M059J (cell line): ENCODE measurements at regions not wholly inside any gene's neighbourhood (a gene's known extent, or its start where the extent isn't known, plus 50 kb on each side); places are given as distances from the start of the nearest gene placed in this dataset.
A peak's percentile ranks its signal among the peaks of the same experiment; 100 is the strongest.

Source experiments
- DNase-seq: peaks from one replicate; pipeline ENCODE4 v3.0.0-alpha.2; 2012; ENCODE audit warnings: low read depth

DNA sequence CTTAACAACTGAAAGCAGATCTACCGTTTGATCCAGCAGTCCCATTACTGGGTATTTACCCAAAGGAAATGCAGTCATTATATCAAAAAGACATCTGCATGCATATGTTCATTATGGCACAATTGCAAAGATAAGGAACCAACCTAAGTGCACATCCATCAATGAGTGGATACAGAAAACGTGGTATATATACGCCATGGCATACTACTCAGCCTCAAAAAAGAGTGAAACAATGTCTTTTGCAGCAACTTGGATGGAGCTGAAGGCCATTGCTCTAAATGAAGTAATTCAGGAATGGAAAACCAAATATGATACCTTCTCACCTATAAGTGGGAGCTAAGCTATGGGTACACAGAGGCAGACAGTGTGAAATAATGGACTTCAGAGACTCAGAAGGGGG is 169.3 kb downstream of the ZBTB18 start:
- no peak for DNase-seq

DNA sequence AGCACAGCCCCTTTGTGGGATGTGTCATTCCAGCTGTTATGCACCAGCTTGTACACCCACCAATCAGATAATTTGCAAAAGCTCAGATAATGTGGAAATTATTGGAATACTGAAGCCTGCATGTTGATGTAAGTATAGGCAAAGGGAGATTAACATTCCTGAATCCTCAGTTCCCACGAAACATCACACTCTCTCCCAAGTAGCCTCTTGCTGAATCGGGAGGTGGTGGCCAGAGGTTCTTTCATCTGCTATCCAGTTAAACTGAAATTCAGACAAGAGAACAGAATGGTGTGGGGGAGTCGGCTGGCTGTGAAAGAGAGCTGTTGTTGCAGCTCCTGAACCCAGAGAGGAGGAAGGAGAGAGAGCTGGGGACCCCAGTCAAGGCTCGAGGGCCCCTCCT is 170.9 kb downstream of the ZBTB18 start:
- no peak for DNase-seq

DNA sequence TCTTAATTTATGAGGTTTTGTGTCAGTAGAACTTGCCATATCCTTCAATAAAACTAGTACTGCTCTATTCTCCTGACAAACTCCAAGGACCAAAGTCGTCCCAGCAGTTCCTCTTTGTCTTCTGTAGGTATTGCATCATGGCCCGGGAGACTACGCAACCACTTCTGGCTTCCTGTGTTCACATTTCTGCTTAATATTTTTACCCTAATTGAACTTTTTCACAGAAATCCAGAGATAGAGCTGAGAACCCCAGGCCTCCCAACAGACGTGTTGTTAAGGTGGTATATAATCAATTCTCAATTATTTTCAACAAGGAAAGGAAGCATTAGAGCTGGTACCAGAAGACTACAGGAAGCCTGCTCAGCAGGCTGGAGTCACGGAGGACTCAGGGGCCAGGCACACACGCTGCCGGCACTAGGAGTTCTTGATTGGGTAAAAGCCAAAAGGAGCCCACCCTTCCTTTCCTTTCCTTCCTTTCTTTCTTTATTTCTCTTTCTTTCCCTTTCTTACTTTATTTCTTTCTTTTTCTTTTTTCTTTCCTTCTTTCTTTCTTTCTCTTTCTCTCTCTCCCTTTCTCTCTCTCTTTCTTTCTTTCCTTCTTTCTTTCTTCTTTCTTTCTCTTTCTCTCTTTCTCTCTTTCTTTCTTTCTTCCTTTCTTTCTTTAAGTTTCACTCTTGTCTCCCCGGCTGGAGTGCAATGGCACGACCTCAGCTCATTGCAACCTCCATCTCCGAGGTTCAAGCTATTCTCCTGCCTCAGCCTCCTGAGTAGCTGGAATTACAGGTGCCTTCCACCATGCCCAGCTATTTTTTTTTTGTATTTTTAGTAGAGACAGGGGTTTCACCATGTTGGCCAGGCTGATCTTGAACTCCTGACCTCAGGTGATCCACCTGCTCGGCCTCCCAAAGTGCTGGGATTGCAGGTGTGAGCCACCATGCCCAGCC is 173.7 kb downstream of the ZBTB18 start:
- DNase-seq: no peak

DNA sequence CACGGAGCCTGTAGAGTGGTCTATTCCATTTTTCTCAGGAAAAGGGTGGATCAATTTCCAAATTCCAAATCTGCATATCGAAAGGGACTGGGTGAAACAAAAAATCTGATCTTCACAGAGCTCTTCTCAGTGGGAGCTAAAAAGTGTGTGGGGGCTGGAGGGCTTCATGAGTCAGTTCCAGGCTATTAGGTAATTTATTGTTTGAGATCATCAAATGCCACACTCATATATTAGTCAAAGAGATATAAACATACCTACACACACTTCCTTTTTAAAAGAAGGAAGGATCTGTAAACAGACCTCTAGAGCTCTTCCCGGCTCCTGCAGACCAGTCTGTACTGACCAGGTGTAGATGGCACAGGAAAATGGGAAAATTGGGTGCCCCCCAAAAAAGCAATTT is 175.4 kb downstream of the ZBTB18 start:
- DNase-seq: peak; percentile 66

DNA sequence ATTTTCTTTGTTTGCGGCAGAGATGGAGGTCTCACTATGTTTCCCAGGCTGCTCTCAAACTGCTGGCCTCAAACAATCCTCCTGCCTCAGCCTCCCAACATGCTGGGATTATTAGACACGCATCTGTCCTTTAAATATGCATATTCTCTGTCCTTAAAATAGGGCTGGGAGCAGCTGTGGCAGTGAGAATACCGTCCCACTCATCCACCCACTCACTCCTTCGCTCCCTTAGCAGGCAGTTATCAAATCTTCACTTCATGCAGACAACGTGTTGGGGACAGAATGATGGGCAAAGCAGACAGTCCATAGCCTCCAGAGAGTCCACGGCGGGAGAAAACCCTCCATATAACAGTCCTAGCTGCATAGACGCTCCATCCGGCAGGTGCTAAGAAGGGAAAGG is 179.4 kb downstream of the ZBTB18 start:
- DNase-seq: no peak

DNA sequence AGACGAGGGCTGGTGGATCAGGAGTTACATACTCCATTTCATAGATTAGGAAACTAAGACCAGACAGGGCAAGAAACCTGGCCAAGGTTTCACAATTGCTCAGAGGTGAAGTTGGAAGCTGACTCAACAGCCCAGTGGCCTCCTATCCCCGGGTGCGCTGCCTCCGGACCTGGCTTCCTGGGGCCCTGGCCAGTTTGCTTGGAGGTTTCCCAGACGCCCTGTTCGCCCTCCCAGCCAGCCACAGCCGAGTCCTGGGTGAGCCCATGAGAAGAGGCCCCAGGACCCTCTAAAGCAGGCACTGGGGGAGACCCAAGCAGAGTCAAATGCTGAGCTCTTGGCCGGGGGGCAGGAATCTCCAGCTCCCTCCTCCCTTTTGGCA is 180.1 kb downstream of the ZBTB18 start:
- peak; percentile 68 for DNase-seq

DNA sequence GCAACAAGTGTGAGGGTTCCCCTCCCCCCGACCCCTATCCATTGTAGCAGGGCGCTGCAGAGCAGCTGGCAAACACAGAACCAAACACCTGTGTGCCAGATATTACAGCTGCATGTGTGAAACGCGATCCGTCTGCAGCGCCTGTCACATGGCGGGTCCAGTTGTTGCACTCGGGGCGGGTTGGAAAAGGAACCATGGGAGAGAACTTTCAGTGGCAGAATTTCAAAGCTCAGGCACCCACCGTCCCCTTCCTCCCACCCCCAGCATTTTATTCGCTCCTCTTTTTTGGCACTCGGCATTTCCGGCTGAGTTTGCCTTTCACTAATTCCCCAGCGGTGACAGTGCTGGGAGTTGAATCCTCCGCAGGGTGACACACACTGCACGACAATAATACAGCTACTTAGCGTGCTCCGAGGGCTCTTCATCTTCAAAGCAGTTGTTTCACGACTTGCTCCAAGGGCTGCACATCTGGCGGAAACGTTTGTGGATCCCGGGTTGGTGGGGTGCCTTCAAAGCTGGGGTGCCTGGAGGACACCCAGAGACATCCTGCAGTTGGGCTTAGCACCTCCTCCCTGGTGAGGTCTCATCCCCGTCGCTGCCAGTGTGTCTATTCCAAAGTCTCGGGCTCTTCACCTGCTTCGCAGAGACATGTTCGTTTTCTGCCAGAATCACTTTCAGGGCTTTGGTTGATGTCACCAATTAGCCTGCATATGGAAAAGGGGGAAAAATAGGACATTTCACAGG is 180.7 kb downstream of the ZBTB18 start:
- peak; percentile 58 for DNase-seq

DNA sequence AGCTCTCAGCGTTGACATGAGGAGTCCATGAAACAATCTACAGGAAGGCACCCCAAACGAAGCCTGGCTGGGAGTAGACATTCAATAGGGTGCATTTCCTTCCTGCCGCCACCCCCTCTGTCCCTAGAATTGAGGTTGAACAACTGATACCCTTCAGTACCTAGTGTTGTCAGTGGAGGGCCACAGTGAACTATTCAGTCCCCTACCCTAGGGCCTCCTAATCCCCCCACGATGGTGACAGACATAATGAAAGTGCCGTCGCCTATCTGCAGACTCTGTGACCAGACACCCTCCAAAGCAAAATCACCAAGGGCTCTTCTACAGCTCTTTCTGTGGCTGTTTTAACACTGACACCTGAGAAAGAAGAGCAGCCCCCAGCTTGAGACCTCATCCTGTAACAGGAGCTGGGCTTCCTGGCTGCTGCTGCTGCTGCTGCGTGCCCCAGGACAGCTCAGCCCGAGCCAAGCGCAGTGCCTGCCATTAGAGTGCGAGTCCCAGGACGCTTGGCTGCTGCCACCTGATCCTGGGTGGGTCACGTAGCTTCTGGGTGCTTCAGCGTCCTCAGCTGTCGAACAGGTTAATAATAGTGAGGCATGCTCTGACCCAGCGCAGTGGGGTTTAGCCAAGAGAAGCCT is 183.0 kb downstream of the ZBTB18 start:
- no peak for DNase-seq

DNA sequence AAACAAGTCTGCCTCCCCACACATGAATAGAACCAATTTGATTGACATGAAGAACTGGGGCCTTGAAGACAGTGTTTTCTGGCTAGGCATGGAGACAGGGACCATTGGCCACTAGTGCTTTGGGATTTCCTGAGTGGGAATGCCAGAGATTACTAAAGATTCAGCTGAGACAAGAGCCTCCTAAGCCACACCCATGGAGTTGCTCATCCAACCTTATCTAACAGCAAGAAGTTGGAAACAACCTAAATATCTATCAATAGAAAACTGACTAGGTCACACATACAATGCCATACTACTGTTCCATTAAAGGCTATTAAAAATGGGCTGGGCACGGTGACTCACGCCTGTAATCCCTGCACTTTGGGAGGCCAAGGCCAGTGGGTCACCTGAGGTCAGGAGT is 184.1 kb downstream of the ZBTB18 start:
- DNase-seq: no peak

DNA sequence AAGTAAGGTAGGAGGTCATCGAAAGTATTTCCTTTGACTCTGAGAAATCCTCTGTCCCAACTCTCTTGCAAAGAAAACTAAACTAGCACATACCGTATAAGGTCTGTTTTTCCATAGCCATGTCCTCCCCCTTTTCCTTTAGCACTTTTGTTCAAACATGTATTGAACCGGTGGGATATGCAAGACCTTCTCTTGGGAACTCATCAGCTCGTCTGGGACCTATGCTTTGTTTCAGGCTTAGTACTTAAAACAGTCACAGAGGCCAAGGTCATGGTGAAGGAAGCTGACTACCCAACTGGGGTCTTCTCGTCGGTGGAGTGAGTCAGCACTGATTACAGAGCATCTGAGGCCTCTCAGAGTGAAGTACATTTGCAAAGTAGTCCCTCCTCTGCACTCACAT is 185.0 kb downstream of the ZBTB18 start:
- DNase-seq: no peak

DNA sequence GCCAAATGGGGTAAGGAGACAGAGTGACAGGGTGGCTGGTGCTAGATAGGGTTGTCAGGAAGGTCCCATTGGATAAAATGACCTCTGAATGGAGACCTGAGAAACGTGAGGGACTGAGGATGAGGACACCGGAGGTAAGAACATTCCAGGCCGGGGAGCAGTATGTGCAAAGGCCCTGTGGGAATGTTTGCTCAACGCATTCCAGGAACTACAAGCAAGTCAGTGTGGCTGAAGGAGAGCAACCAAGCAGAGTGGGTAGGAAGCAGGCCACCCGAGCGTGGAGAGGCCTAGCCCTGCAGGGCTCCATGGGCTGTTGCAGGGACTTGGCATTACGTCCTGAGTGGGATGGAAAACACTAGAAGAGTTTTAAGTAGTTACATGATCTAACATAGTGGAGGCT is 185.6 kb downstream of the ZBTB18 start:
- DNase-seq: no peak

DNA sequence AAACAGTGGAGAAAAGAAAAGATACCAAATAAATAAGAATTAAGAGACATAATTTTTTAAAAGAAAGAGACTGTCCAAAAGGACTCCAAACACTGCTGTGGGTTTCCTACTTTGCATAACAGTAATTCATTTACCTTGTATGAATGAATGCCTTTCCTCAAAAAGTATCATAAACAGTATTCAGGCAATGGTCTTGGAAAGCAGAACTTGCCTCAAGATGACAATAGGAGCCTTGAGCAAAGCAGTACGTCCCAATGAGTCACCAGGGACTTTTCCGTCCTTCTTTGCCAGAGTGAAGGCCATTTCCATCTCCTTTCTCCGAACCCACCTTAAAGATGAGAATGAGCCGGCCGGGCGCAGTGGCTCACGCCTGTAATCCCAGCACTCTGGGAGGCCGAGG is 186.4 kb downstream of the ZBTB18 start:
- DNase-seq: no peak

DNA sequence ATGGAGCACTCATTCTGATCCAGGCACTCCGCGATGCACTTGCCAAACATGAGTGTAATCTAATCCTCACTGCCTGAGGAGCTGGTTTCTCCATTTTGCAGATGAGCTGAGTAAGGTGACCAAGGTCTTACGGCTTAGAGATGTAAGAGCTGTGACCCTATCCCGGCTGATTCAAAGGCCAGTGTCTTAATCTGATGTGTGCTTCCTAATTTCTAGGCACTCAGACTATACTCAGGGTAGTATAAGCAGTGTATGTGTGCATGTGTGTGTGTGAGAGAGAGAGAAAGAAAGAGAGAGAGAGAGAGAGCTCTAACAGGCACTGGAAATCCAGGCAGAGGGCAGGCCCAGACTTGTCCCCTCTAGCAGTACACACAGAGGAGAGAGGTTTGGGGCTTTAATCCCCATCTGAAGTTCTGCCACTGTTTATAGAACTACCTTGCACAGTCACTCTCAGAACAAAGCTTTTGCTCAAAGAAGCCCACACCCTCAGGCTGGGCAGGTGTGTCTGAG is 188.2 kb downstream of the ZBTB18 start:
- no peak for DNase-seq

DNA sequence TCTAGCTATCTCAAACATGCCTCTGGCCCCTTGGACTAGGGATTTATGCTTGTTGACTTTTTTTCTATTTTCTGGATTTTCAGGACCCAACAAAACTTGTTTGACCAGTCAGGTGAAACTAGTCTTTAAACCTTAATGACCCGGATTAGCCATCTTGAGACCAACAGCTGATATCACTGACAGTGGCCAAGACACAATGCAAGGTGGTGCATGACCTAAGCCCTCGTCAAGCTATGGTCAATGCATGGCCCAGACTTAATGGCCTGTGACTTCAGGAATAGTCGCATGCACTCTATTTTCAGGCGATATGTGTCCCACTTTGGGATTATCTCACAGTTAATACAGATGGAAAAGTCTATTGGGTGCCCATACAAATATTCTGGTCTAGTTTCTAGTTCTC is 190.4 kb downstream of the ZBTB18 start:
- DNase-seq: no peak

DNA sequence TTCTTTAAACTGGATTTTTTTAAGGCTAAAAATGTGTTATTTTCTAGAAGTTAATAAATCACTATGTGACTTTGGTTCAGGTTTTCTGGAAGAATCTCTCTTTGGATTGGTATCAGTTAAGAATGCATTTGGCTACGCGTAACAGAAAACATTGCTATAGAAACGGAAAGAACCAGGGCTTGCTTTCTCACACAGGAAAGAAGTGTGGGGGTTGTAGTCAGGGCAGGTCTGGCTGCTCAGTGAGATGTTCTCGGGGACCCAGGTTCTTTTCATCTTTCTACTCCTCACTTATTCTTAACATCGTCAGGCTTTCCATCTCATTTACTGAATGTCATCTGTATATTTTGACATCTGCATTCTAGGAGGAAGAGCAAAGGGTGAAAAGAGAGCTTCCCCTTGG is 191.4 kb downstream of the ZBTB18 start:
- no peak for DNase-seq

DNA sequence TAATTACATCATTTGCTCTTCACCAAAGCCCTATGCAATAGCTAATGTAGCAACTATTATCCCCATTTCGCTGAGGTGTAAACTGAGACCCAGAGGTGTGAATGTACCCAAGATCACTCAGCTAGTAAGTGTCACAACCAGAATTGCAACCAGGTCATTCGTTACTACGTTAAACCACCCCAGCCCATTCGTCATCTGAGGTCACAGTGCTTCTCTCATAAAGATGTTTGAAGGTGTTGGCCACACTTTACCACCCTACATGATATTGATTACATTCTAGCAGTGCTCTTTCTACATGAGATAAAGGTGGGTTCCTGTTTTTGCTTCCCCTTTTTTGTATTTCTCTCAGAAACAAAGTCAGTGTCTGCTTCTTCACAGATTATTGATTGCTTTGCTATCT is 195.3 kb downstream of the ZBTB18 start:
- no peak for DNase-seq

DNA sequence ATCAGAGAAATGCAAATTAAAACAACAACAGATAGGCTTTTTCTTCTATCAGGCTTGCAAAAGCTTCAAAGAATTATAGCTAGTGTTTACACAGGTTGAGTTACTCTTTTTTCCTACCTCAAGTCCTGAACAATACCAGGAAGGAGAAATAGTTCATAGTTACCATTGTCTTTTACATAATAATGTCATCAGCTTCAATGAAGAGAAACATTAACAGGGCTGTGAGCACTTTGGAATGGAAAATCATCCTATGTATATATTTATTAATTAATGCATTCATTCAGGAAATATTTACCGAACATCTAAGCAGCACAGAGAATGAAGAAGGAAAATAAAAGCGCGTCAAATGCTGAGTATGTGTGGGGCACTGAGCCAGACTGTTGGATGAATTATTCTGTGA is 197.3 kb downstream of the ZBTB18 start:
- no peak for DNase-seq

DNA sequence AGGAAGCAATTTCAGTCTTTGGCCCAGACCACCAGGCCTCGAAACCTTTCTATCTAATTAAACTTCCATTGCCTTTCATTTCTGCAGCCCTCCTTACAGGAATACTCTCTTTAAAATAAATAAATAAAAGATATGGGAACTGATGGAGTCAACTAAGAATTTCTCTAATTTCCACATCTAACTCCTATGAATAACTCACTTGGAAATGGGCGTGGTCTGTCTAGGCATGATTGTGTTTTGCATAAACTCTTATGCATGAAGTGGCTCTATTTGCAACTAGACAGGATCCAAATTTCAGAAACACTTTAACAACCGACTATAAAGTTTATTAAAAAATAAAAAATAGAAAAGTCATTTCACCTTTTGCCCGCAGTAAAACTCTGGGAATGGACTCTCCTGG is 199.5 kb downstream of the ADSS2 start:
- DNase-seq: no peak

DNA sequence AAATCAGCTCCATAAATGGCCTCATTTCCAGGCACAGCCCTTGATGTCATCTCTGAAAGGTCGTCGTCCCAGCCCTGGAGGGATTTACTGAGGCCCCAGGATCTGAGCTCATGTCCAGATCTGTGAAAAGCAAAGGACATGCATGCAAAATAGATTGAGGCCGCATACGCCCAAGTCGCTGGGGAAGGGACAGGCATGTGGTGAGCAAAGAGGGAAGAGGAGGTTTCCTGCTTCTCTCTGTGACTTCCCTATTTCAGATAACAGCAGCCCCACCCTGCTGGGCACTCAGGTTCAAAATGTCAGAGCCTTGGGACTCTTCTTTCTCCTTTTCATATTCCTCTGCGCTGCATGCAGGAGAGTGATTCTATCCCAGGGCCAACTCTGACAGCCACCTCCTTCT is 197.2 kb downstream of the ADSS2 start:
- DNase-seq: no peak

DNA sequence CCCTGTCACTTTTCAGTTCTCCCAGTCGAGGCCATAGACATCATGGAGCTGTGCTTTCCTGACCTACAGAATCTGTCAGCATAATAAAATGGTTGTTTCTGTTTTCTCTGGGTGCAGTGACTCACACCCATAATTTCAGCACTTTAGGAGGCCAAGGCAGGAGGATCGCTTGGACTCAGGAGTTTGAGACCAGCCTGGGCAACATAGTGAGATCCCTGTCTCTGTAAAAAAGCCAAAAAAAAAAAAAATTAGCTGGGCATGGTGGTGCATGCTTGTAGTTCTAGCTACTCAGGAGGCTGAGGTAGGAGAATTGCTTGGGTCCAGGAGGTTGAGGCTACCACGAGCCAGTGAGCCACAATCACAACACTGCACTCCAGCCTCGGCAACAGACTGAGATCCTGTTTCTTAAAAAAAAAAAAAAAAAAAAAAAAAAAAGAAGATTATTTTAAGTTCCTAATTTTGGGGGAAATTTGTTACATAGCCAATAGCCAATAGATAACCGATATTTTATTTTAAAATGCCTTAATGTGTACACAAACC is 196.2 kb downstream of the ADSS2 start:
- no peak for DNase-seq

DNA sequence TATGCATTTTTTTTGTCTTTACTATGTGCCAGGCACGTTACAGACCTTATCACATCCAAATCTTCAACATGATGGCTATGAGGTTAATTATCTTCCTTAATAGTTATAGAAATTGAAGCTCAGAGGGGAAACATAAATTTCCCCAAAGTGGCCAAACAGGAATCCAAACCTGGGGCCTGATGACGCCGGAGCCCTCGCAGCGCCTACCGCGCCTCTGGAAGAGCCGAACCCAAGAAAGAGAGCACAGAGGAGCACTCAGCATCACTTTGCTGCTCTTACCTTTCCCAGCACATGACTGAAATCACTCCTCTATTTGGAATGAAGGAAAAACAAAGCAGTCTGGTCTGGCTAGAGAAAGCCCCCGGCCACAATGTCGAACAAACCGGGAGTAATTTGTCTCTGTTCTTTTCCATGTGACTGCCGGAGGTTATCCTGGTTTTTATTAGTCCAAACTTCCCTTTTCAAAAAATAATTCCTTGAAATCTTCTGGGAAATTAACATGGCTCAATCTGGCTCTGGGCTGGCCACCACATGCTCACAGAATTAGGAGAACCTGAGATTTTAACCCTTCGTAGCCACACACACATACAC is 195.5 kb downstream of the ADSS2 start:
- DNase-seq: no peak

DNA sequence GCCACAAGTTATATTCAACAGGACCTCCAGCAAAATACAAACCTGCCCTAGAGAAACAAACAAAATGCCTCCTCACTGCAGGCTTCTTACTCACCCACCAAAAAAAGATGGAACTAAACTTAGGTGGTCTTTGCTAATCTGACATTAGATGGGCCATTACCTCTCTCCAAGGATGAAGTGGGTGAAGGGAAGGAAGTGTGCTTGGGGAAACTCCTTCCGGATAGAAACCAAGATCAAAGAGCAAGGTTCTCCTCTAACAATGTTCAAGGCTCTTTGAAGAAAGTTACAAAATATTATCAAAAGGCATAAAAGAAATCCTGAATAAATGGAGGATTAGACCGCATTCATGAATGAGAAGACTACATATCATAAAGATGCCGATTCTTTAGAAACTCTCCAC is 187.5 kb downstream of the ADSS2 start:
- DNase-seq: no peak
